GM19468 (cell line): ENCODE measurements at regions not wholly inside any gene's neighbourhood (a gene's known extent, or its start where the extent isn't known, plus 50 kb on each side); places are given as distances from the start of the nearest gene placed in this dataset.
"Not testable (repeated sequence)": the region's sequence is repeated elsewhere in the genome, so short reads cannot be mapped to it uniquely, and the experiment has no call there.

Experiments used
- ATAC-seq: cut with Tn5 transposase; IDR thresholded peaks from one replicate; pipeline ENCODE4 v1.9.1; 2021; ENCODE audit warnings: mild to moderate bottlenecking, moderate library complexity, moderate number of reproducible peaks; ENCODE audit not compliant: unreplicated experiment; ENCODE audit errors: extremely low read depth

DNA sequence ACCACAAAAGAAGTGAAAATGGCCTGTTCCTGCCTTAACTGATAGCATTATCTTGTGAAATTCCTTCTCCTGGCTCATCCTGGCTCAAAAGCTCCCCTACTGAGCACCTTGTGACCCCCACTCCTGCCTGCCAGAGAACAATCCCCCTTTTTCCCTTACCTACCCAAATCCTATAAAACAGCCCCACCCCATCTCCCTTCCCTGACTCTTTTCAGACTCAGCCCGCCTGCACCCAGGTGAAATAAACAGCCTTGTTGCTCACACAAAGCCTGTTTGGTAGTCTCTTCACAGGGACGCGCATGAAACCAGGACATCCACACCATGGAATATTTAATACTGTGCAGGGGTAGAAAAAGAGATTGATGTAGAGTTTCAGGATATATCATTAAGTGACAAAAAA is 1677.0 kb downstream of the C4orf33 start:
- ATAC-seq: not testable (repeated sequence)

DNA sequence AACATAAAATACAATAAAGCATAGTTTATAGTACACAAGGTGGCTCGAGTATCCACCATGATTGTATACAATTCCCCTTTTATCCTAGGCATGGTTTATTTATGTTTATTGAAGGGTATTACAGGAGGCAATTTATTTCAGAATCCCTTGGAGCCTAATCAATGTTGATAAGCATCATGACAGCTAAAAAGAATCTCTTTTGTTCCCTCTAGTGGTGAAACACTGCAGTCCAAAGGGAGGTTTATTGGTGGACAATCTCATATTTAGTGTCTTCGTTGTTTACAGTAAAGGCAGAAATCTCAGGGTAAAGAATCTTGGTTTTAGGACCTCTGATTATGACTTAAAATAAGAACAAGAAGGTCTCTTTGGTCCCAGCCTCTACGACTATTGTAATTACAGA is 1712.5 kb downstream of the C4orf33 start:
- ATAC-seq: no peak

DNA sequence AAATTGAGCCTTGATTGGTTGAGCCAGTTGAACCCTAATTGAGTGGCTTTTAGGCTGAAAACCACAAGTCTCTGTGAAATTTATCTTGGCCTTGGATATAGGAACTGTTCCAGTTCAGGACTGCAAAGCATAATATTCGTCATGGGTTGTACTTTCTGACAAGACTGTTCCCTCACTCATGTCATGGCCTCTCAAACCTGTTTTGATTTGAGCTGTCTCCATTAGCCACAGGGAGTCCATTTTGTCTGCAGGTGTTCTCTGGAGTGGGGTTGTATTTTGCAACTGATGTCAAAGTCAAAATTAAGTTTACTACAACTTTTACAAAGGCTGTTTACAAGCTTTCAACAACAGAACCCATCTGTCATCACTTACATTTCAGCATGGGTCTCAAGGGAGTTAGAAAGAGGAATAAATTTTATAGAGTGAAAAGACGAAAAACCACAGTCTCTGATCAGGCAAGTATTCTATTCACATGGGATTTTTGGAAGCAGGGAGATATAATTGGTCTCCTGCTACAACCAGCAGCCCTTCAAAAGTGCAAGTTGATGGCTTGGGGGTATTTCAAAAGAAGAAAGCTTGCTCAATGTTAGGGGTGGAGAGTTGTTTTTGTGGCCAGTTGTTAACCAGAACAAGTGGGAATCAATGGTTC is 1716.3 kb downstream of the C4orf33 start:
- no peak for ATAC-seq

DNA sequence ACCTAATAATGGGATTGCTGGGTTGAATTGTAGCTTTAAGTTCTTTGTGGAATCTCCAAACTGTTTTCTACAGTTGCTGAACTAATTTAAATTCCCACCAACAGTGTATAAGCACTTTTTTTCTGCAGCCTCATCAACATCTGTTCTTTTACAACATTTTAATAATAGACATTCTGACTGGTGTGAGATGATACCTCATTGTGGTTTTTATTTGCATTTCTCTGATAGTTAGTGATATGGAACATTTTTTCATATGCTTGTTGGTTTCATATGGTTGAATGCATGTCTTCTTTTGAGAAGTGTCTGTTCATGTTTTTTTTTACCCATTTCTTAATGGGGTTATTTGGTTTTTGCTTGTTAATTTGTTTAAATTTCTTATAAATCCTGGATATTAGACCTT is 1718.9 kb downstream of the C4orf33 start:
- peak; percentile 35 for ATAC-seq

DNA sequence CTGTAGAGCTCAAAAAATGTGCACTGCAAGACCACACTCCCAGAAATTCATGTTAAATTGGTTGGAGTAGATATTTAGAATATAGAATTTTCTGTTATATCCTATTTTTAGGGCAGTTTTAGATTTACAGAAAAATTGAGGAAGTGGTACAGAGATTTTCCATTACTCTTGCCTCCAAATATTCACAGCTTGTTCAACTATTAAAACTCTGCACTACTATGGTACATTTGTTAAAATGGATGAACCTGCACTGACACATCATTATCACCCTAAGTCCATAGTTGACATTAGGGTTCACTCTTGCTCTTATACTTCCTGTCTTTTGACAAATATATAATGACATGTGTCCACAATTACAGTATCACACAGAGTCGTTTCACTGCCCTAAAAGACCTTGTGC is 1724.5 kb downstream of the C4orf33 start:
- no peak for ATAC-seq

DNA sequence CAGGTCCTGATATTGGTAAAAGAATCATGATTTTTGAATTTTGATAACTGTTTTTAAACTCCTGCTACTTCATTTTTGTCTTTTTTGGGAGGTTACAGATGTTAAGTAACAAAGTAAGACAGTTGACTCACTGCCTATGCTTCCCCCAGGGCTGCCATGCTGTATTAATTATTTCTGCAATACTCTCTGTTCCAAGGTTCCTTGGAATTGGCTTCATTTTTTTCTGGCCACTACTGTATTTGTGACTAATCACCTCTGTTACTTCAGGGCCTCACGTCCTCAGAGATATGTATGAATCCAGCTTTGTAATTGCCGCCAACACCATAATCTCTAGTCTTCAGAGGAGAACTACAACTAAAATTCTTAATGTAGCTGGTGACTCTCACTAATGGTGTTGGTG is 1729.3 kb downstream of the C4orf33 start:
- no peak for ATAC-seq

DNA sequence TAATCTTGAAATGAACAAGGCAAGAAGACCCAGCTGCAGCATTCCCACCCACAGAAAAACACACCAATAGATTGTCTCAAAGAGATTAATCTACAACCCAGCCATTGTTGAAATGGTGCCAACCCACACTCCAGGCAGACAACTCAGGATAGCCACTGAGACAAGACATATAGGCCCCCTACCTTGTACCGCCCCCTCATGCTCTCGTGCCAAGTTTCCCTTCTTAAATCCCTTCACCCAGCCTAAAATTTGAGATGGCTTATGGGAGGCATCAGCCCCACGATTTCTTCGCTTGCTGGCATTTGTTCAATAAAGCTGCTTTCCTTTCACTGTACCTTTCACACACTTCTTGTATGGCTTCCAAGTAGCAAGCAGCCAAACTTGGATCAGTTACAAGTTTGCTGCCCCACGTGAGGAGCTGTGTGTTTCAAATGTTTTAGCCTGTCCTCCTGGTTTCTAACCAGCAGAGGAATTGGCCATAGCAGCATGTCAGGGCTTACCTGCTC is 1754.1 kb downstream of the C4orf33 start:
- no peak for ATAC-seq

DNA sequence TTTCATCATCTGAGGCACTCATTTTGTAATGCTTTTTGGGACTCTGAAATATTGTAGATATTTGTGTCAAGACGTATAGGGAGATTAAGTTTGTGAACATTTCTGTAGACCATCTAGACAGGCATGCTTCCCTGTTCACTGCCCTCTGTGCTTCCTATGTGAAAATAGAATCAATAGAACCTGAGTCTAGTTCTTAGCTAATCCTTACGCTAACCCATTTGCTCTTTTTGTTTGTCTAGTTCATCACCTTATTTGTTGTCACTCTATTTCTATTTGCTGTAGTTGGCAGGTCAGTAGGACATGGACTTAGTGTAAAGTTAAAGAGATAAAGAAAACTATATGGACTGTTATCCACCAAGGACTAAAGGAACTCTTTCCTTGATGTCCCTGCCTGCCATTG is 1755.2 kb downstream of the C4orf33 start:
- ATAC-seq: no peak

DNA sequence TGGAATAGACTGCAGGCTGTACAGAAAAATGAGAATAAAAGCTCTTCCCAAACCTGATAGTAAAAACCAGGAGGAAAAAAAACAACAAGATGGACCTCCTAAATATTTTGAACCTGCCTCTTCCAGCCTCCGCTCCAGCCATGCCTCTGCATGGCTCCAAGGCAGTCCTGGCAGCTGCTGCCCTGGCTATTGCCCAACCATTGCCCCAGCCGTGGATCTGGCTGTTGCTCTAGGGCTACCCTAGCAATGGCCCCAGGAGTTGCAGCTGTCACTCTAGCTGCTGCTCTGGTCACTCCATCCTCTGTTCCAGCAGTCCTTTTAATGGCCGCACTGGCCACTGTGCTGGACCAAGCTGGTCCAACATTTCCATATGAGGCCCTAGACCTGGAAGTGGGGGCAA is 1756.0 kb downstream of the C4orf33 start:
- ATAC-seq: no peak

DNA sequence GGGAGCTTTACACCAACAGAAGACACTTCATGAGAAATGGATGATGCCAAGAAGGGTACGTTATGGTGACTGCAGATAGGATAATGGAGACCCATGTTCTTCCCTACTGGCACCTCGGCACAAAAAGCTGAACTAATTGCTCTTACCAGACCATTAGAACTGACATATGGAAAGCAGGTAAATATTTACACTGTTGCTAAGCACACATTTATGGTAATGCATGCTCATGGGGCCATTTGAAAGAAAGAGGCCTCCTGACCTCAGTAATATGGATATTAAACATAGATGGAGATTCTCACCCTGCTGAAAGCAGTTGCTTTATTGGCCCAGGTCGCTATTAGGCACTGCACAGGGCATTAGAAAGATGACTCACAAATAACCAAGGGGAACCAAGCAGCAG is 1759.6 kb downstream of the C4orf33 start:
- ATAC-seq: no peak

DNA sequence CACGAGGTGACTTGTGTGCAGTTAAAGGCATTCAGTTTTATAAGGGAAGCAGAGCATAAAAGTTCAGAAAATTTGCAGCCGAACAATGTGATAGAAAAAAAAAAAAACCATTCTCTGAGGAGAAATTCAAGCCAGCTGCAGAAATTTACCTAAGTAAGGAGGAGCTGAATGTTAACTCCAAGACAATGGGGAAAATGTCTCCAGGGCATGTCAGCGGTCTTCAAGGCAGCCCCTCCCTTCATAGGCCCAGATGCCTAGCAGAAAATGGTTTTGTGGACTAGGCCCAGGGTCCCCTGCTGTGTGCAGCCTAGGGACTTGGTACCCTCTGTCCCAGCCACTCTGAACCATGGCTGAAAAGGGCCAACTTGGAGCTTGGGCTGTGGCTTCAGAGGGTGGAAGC is 1764.0 kb downstream of the C4orf33 start:
- ATAC-seq: no peak

DNA sequence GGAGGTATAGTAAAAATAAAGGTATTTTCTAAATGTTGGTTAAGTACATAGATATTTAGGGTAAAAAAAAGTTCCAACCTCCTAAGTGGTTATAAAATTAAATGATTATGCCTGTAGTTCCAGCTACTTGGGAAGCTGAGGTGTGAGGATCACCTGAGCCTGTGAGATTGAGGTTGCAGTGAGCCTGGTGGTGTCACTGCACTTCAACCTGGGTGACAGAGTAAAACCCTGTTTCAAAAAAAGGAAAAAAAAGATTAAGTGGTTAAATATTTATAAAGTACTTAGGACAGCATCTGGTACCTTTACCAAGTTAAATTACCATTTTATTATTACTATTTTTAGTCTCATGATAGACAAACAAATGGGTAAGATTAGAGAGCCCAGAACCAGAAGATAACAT is 1801.0 kb downstream of the C4orf33 start:
- ATAC-seq: no peak

DNA sequence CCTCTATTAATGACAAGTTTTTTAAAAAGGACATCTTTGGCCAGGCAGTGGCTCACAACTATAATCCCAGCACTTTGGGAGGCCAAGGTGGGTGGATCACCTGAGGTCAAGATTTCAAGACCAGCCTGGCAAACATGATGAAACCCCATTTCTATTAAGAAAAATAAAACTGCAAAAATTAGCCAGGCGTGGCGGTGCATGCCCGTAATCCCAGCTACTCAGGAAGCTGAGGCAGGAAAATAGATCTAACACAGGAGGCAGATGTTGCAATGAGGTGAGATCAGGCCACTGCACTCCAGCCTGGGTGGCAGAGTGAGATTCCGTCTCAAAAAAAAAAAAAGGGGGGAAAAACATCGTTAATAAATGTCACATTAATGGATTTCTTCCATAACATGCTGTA is 1805.4 kb downstream of the C4orf33 start:
- ATAC-seq: no peak

DNA sequence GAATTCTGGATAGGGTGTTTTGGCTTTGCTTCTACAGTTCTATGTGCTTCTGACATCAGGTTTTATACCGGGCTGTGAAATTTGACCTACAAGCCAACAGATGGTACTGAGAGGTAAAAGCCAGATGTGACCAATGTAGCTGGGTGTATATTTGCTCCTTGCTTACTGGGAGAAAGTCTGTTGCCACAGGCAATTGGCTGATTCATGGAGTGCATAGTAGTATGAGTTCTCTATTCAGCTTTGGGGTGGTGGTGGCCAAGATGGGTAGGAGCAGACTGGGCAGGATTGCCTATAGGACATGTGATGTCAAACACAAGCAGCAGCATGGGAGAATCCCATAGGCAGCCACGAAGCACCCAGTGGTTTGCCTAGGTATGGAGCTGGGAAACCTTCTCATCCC is 1827.0 kb downstream of the C4orf33 start:
- ATAC-seq: no peak

DNA sequence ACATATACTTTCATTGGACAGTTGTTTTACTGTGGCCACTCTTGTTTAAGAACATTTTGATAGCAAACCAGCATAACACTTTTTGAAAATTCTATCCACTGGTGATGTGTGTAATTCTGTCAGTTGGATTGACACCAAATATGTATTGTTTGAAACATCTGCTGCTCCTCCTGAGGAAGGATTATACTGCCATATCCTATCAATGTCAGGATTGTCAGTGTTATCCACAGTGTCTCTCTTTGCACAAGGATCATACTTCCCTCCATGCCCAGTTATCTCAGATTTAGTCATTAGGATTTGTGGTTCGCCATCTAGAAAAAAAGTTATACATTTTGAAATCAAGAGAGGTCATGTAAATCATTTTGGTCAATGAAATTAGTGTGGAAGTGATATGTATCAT is 1859.6 kb downstream of the C4orf33 start:
- ATAC-seq: no peak

DNA sequence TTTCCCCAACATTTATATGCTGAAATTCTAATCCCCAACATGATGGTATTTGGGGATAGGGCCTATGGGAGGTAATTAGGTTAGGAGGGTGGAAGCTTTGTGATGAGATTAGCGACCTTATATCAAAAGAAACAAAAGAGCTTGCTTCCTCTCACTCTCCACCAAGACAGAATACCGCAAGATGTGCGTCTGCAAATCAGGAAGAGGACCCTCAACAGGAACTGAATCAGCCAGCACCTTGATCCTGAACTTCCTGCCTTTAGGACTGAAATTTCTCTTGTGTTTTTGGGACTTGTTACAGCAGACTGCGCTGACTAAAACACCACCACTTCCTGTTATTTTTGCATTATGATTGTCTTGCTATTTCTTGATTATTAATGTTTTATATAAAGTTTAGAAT is 1889.4 kb downstream of the C4orf33 start:
- ATAC-seq: no peak

DNA sequence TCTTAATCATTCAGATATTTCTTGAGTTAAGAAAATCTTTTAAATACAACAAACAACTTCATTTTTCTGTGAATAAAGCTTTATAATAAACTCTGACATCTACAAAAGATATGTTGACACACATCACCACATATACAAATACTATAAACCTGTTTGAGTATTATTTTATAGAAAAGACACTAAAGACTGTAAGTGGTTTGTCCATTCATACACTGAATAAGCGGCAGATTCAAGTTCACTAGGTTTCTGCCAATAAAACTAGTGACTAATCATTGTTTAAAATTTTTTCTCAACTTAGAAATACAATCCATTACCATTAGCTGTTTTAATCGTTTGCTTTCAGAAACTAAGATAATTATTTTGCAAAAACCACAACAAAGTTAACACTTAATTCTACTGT is 1900.0 kb downstream of the C4orf33 start:
- no peak for ATAC-seq

DNA sequence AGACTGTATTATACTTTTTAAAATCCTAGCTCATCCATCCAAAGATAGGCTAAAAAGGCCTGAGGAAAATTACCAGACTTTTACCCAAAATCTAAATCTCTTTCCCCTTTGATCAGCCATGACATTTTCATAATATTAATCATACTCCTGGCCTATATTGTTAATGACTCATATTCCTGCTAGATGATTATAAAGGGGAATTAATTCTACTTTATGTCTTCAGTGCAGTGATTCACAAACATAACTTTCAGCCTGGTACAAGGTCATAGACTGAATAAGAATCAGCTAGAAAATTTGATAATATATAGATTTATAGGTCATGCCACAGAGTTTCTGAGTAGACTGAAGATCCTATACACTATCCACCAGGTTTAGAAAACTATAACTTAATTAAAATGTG is 1905.4 kb downstream of the C4orf33 start:
- no peak for ATAC-seq

DNA sequence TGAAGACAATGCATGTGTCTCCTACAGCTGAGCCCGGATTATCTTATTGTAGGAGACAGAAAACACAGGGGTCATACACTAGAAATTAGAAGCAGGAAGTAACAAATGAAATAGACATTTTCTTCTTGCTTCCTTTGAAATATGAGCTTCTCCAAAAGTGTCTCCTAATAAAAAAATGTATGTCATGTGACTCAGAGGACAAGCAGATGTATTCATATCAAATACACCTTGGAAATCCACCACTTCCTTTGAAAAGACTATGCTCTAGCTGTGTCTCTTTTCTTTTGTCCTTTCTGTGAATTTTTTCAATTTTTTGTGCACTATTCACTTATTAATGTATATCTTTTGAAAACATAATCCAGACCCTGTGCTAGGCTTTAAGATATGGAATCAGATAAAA is 1906.2 kb downstream of the C4orf33 start:
- ATAC-seq: no peak

DNA sequence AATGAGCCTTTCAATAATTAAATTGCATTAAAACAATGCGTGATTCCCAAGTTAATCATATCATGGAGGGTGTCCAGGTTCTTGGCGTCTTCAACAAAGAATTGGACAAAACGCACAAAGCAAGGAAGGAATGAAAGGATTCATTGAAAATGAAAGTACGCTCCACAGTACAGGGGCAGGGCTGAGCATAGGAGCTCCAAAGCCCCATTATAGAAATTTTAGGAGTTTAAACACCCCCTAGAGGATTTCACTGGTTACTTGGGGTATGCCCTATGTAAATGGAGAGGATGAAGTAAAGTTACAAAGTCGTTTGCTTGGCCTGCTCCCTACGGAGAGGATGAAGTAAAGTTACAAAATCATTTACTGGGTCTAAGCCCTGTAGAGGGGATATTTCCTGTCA is 1910.4 kb downstream of the C4orf33 start:
- no peak for ATAC-seq

DNA sequence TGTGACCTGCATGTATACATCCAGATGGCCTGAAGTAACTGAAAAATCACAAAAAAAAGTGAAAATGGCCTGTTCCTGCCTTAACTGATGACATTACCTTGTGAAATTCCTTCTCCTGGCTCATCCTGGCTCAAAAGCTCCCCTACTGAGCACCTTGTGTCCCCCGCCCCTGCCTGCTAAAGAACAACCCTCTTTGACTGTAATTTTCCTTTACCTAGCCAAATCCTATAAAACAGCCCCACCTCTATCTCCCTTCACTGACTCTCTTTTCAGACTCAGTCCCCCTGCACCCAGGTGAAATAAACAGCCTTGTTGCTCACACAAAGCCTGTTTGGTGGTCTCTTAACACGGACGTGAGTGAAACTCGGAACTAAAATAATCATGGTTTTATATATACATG is 1916.0 kb downstream of the C4orf33 start:
- ATAC-seq: not testable (repeated sequence)

DNA sequence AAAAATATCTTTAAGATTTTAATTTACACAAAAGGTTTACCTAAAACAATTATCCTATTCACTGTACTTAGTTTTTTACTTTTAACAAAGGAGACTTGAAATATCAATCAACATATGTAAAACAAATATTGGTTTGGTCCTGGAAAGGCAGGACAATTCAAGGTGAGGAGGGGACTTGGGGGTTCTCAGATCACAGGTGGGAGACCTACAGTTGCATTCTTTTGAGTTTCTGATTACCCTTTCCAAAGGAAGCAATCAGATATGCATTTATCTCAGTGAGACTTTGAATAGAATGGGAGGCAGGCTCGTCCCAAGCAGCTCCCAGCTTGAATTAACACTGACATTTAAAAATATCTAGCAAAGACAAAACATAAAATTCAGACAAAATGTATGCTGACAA is 1917.3 kb downstream of the C4orf33 start:
- no peak for ATAC-seq

DNA sequence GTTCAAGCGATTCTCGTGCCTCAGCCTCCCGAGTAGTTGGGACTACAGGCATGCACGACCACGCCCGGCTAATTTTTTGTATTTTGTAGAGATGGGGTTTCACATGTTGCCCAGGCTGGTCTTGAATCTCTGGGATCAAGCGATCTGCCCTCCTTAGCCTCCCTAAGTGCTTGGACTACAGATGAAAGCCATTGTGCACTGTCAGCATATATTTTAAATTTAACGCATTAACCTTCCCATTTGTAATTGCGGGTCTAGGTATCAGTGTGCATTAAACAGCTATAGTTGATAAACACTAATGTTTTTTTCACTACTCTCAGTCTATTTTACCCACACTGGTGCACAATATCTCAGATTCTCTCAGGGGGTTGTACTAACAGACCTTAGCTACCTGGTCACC is 1930.8 kb downstream of the C4orf33 start:
- ATAC-seq: no peak
